ENCODE measurements at regions not wholly inside any gene's neighbourhood (a gene's known extent, or its start where the extent isn't known, plus 50 kb on each side); places are given as distances from the start of the nearest gene placed in this dataset.

DNA sequence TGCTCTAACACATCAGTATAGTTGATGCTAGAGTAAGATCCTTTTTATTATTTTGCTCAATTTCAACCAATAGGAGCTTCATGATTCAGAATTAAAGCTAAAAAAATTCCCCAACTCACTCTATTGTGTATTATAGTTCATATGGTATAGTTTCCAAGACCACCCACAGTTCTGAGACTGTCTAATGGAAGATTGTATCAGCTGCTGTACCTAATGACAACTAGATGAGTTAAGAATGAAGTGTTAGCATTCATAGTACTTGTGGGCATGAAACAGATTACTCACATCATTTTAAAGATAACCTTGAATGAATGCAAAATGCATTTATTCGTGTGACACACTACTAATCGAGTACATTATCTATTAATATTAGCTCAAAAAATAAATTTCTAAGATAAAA, 289.9 kb upstream of the ATP11B start:
- Histone ChIP-seq H3K4me3 (no peak overlapping the region), H3K4me1 (no peaks in the 10 kb centered on the region), H3K36me3 (no peaks in the 10 kb centered on the region), H3K9me3 (no peaks in the 10 kb centered on the region), H3K27ac (no peak overlapping the region), H3K27me3 (no peaks in the 10 kb centered on the region)
- DNase-seq (ENCODE audit: low spot score in 2 of 2) = no peak
- TF ChIP-seq POLR2AphosphoS5 (IDR thresholded peaks at IDR 0.05) (no peak), POLR2A (IDR thresholded peaks at IDR 0.05) (no peak), EP300 (IDR thresholded peaks at IDR 0.05) (no peak)
- TF ChIP-seq, protein P1, sequence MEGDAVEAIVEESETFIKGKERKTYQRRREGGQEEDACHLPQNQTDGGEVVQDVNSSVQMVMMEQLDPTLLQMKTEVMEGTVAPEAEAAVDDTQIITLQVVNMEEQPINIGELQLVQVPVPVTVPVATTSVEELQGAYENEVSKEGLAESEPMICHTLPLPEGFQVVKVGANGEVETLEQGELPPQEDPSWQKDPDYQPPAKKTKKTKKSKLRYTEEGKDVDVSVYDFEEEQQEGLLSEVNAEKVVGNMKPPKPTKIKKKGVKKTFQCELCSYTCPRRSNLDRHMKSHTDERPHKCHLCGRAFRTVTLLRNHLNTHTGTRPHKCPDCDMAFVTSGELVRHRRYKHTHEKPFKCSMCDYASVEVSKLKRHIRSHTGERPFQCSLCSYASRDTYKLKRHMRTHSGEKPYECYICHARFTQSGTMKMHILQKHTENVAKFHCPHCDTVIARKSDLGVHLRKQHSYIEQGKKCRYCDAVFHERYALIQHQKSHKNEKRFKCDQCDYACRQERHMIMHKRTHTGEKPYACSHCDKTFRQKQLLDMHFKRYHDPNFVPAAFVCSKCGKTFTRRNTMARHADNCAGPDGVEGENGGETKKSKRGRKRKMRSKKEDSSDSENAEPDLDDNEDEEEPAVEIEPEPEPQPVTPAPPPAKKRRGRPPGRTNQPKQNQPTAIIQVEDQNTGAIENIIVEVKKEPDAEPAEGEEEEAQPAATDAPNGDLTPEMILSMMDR (IDR thresholded peaks at IDR 0.05) = no peak
- 83% methylated on average over 2 of the region's 2 CpGs for WGBS

DNA sequence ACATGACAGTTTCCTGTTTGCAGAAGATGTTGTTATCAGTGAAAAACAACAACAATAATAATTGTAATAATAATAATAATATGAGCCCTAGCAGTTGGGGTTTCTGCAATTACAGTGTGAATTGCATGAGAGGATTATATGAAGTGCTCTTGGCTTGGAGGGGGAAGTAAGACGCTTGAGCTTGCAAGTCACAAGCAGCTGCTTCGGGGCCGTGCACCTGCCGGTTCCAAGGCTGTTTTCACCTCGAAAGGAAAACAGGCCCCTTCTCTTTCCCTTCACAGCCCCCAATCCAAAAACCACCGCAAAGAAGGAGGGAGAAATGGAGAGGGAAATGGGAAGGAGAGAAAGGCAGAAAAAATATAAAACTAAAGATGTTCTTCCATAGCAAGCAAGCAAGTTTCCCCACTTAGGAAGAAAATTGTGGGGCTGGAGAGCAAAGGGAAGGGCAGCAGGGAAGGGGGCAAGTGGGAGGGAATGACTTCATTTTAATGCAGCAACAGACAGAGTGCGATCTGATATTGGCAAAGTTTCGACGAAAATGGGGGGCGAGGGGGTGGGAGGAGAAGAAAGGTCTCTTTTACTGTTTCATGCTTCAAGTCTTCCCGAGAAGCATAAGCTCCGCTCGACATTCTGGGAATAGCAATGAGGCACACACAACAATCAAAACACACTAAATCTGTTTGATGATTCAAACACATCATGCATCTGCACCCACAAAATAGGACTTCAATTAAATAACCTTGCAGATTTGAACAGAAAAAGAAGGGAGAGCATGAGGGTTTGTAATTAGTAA, 284.2 kb upstream of the ATP11B start:
- DNase-seq (ENCODE audit: low spot score in 2 of 2) = no peak
- Histone ChIP-seq H3K4me3 (no peak overlapping the region), H3K27ac (no peak overlapping the region), H3K9me3 (no peaks in the 10 kb centered on the region), H3K4me1 (no peaks in the 10 kb centered on the region), H3K36me3 (no peaks in the 10 kb centered on the region), H3K27me3 (no peaks in the 10 kb centered on the region)
- TF ChIP-seq POLR2A (IDR thresholded peaks at IDR 0.05) (no peak), EP300 (IDR thresholded peaks at IDR 0.05) (no peak), POLR2AphosphoS5 (IDR thresholded peaks at IDR 0.05) (no peak)
- TF ChIP-seq, protein P1 (IDR thresholded peaks at IDR 0.05) = no peak
- 47% methylated on average over 13 of the region's 13 CpGs for WGBS

DNA sequence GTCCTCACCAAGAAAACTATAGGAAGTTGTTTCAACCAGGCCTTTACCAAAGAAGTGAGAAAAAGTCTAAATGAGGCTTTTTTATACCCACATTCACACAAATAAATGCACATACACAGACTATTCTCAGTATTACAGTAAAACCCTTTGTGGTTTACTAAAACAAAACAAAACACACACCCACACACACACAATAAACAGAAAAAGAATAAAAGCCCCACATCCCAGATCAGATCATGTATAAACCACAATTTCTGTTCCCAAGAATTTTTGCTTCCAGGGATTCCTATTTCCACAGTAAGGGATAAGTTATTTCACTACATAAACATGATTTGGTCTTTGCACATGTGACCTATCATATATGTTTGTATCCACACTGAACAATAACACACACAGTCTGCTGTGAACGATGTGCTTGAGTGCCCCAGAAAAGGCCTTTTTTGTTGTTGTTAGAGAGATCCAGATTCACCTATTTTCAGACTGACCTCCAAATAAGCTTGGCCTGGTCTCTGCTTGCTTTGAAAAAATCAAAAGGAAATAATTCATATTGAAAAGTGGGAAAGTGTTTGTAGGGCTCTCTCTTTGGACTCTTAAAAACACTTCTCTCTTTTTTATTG, 283.4 kb upstream of the ATP11B start:
- Histone ChIP-seq H3K27me3 (no peaks in the 10 kb centered on the region), H3K9me3 (no peaks in the 10 kb centered on the region), H3K4me1 (no peaks in the 10 kb centered on the region), H3K27ac (no peak overlapping the region), H3K4me3 (no peak overlapping the region), H3K36me3 (no peaks in the 10 kb centered on the region)
- TF ChIP-seq, protein P1 (IDR thresholded peaks at IDR 0.05) = no peak
- no peak for TF ChIP-seq EP300 (IDR thresholded peaks at IDR 0.05)
- no peak for TF ChIP-seq POLR2AphosphoS5 (IDR thresholded peaks at IDR 0.05)
- TF ChIP-seq POLR2A (IDR thresholded peaks at IDR 0.05) = no peak
- 67% methylated on average over 1 of the region's 1 CpG for WGBS
- DNase-seq (ENCODE audit: low spot score in 2 of 2) = no peak

DNA sequence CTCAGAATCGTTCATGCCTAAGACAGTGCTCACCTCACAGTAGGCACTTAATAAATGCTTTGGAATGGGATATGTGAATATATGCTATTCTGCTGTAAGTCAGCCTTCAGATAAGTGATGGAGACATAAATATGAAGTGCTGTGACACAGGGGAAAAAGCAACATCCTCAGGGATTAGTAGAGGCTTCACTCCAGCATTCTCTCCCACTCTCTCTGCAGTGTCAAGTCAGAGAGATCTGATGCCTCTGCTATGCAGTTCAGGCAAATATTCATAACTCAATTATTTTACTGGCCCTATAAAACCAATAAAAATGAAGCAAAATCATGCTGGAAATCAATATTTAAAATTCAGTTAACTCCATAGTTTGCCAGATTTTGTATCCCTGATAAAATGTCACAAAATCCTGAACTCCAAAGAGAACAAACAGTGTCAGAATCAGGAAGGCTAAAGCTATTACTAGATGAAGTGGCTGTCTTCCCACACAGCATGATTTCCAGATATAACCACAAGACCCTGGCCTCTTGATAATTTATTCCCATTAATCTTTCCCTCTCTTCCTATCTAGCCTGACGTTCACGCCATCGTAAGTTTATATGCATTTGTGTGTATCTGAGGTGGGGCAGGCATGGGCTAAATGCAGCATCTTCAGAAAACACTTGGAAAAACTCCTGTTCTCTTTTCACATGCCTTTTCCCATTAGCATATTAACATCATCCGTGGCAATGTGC, 278.9 kb upstream of the ATP11B start:
- no peaks in the 10 kb centered on the region for H3K4me1 ChIP-seq
- DNase-seq (ENCODE audit: low spot score in 2 of 2) = no peak
- WGBS = 78% methylated on average over 5 of the region's 5 CpGs
- no peaks in the 10 kb centered on the region for H3K36me3 ChIP-seq
- H3K4me3 ChIP-seq = no peak overlapping the region
- TF ChIP-seq, protein P1 (IDR thresholded peaks at IDR 0.05) = no peak
- TF ChIP-seq POLR2A (IDR thresholded peaks at IDR 0.05) = no peak
- no peak for TF ChIP-seq POLR2AphosphoS5 (IDR thresholded peaks at IDR 0.05)
- no peak for TF ChIP-seq EP300 (IDR thresholded peaks at IDR 0.05)
- H3K27ac ChIP-seq = no peak overlapping the region
- H3K9me3 ChIP-seq = no peaks in the 10 kb centered on the region
- no peaks in the 10 kb centered on the region for H3K27me3 ChIP-seq

Data from suprapubic skin (tissue), 4 donors.